Body of pancreas (tissue), 4 donors: ENCODE measurements at regions not wholly inside any gene's neighbourhood (a gene's known extent, or its start where the extent isn't known, plus 50 kb on each side); places are given as distances from the start of the nearest gene placed in this dataset.

Experiments used
- ATAC-seq: fragments of 150-250 bp; one replicate; pipeline ENCODE4 v1.9.1; 2016
- DNase-seq, 4 donors: peaks; one replicate each; pipeline ENCODE4 v3.0.0-alpha.2; 2019
- H3K27ac ChIP-seq, 4 donors: fragments of 200-600 bp; sonication (generic); 1 replicate in 3 of 4; 2 replicates in 1 of 4; pipeline versions ENCODE4 v1.5.1 to v1.6.1; 2016 to 2019; ENCODE audit warnings: mild to moderate bottlenecking in 1 of 4, mixed read lengths in 1 of 4, moderate library complexity in 1 of 4
- H3K27me3 ChIP-seq, 2 donors: fragments of 200-600 bp; sonication (generic); one replicate each; pipeline ENCODE4 v1.6.0; 2016; ENCODE audit warnings: mild to moderate bottlenecking in 1 of 2
- H3K36me3 ChIP-seq, 2 donors: fragments of 200-600 bp; sonication (generic); replicated peaks in 1 of 2; 2 replicates each; pipeline ENCODE4 v1.5.1; 2016; ENCODE audit warnings: low read depth in 2 of 2; ENCODE audit not compliant: insufficient read depth in 1 of 2
- H3K4me1 ChIP-seq: fragments of 200-600 bp; sonication (generic); one replicate; pipeline ENCODE4 v1.6.0; 2016
- H3K4me3 ChIP-seq, 2 donors: fragments of 200-600 bp; sonication (generic); 1 replicate in 1 of 2; 2 replicates in 1 of 2; pipeline ENCODE4 v1.5.1; 2016 to 2019
- H3K9me3 ChIP-seq, 3 donors: fragments of 200-600 bp; sonication (generic); 1 replicate in 2 of 3; 2 replicates in 1 of 3; pipeline ENCODE4 v1.5.1; 2016
- POLR2A ChIP-seq, 3 donors: fragments of 450-650 bp; IDR thresholded peaks; one replicate each; pipeline ENCODE4 v1.6.1; 2016; ENCODE audit warnings: antibody characterized with exemption in 3 of 3, mild to moderate bottlenecking in 2 of 3
- WGBS, 2 donors: methylation state at CpG; one replicate each; pipeline ENCODE4 v1.1.5; 2017; 5-methylcytosine and 5-hydroxymethylcytosine counted together
- intact Hi-C: fragments of 100-400 bp; cut with DNase I; formaldehyde crosslinking; loops from one replicate; pipeline ENCODE4 v1.15.1; 2023
- TF ChIP-seq, protein P1 (sequence below), 7 experiments: fragments of 450-650 bp in 4 of 7; fragments of 200-600 bp in 3 of 7; sonication (generic) in 3 of 7; IDR thresholded peaks; one replicate each; pipeline ENCODE4 v1.5.1; 2016 to 2019; ENCODE audit warnings: antibody characterized with exemption in 7 of 7

DNA sequence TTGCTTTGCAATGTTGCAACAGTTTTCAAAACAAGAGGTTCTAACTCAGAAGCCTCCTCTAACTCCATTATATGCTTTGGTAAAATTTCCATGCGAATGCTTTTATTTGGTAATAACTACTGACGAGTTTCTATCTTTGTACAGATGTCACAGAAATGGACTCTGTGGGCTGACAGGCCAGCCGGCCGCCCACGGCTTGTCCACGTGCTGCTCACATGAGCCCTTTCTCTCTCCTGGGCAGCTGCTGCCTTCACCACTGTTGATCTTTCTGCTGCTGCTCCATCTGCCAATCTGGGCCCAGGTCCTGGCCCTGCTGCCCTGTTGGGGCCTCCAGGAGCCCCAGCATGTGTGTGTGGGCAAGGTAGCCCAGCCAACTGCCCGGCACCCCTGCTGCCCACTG is 168.2 kb upstream of the TMEM132C start:
- ATAC-seq = no peak
- Histone ChIP-seq H3K27me3 (no peaks in the 10 kb centered on the region), H3K9me3 (no peaks in the 10 kb centered on the region), H3K4me1 (no peaks in the 10 kb centered on the region), H3K27ac (no peak overlapping the region), H3K36me3 (no peaks in the 10 kb centered on the region), H3K4me3 (no peak overlapping the region)
- WGBS, 2 donors = 53 to 68% methylated on average over 7 of the region's 7 CpGs
- intact Hi-C loops = no loop called here
- peak in 3 of 4 donors; percentile 31 to 37 (median 33) for DNase-seq
- TF ChIP-seq, protein P1, sequence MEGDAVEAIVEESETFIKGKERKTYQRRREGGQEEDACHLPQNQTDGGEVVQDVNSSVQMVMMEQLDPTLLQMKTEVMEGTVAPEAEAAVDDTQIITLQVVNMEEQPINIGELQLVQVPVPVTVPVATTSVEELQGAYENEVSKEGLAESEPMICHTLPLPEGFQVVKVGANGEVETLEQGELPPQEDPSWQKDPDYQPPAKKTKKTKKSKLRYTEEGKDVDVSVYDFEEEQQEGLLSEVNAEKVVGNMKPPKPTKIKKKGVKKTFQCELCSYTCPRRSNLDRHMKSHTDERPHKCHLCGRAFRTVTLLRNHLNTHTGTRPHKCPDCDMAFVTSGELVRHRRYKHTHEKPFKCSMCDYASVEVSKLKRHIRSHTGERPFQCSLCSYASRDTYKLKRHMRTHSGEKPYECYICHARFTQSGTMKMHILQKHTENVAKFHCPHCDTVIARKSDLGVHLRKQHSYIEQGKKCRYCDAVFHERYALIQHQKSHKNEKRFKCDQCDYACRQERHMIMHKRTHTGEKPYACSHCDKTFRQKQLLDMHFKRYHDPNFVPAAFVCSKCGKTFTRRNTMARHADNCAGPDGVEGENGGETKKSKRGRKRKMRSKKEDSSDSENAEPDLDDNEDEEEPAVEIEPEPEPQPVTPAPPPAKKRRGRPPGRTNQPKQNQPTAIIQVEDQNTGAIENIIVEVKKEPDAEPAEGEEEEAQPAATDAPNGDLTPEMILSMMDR (IDR thresholded peaks at IDR 0.05) = no peak
- no peak for TF ChIP-seq POLR2A (IDR thresholded peaks at IDR 0.05)

DNA sequence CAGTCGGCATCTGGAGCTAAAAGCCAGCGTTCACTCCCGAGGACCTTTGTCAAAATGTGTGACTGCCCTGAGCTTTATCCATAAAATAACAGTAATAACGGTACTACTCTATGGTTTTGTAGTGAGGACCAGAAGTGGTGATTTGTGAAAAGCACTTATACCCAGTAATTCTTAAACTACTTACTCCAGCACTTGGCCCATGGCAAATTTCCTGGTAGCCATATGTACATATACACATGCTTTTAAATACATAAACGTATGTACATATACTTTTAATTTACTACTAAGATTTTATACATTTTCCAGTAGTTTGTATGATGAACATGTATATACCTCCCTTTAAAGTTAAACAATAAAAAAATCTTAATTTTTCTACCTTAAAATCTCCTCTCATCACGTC is 163.8 kb upstream of the TMEM132C start:
- Histone ChIP-seq H3K27ac (no peak overlapping the region), H3K4me3 (no peak overlapping the region), H3K9me3 (no peaks in the 10 kb centered on the region), H3K4me1 (no peaks in the 10 kb centered on the region), H3K27me3 (no peaks in the 10 kb centered on the region), H3K36me3 (no peaks in the 10 kb centered on the region)
- ATAC-seq = no peak
- intact Hi-C loops = no loop called here
- no peak for TF ChIP-seq POLR2A (IDR thresholded peaks at IDR 0.05)
- TF ChIP-seq, protein P1 (IDR thresholded peaks at IDR 0.05) = no peak
- no peak for DNase-seq
- 69 to 71% methylated on average over 6 of the region's 6 CpGs for WGBS, 2 donors

DNA sequence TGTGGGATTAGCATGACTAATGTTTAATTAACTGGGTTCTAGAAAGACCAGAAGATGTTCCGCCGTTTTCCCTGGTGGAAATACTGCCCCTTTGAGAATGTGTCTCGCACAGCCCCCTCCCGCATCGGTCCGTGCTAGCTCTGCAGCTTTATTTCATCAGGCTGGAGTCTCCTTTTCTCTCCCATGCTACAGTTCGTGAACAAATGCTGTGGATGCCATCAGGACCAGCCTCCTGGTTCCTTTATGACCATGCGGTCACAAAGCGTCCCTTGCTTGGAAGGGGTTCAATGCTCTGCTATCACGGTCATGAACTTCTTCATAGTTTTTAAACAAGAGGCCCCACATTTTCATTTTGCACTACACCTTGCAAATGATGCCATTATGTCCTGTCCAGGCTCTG is 157.7 kb upstream of the TMEM132C start:
- Histone ChIP-seq H3K27me3 (no peaks in the 10 kb centered on the region), H3K36me3 (no peaks in the 10 kb centered on the region), H3K27ac (no peak overlapping the region), H3K9me3 (no peaks in the 10 kb centered on the region), H3K4me3 (no peak overlapping the region), H3K4me1 (no peaks in the 10 kb centered on the region)
- TF ChIP-seq, protein P1 (IDR thresholded peaks at IDR 0.05) = no peak
- no peak for TF ChIP-seq POLR2A (IDR thresholded peaks at IDR 0.05)
- DNase-seq (no peak), ATAC-seq (no peak)
- 82 to 88% methylated on average over 10 of the region's 10 CpGs for WGBS, 2 donors
- intact Hi-C loops = no loop called here

DNA sequence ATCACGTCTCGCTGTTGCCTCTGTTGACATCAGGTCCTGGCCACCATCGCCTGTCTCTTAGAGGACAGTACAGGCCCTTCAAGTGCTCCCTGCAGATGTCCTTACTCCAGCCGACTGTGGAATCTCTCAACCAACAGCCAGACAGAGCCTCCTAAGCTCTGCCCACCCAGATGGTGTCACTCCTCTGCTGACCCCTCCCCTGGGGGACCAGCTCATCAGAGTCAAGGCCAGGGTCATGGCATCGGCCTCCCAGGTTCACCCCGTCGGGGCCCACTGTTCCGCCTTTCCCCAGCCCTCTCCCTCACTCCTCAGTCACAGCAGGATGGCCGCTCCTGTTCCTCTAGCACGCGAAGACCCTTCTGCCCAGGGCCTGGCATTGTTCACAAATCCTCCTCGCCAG is 157.3 kb upstream of the TMEM132C start:
- WGBS, 2 donors = 74 to 84% methylated on average over 12 of the region's 12 CpGs
- Histone ChIP-seq H3K4me1 (no peaks in the 10 kb centered on the region), H3K9me3 (no peaks in the 10 kb centered on the region), H3K4me3 (no peak overlapping the region), H3K27ac (no peak overlapping the region), H3K36me3 (no peaks in the 10 kb centered on the region), H3K27me3 (no peaks in the 10 kb centered on the region)
- TF ChIP-seq POLR2A (IDR thresholded peaks at IDR 0.05) = no peak
- TF ChIP-seq, protein P1 (IDR thresholded peaks at IDR 0.05) = no peak
- ATAC-seq (no peak), DNase-seq (no peak)
- intact Hi-C loops = no loop called here

DNA sequence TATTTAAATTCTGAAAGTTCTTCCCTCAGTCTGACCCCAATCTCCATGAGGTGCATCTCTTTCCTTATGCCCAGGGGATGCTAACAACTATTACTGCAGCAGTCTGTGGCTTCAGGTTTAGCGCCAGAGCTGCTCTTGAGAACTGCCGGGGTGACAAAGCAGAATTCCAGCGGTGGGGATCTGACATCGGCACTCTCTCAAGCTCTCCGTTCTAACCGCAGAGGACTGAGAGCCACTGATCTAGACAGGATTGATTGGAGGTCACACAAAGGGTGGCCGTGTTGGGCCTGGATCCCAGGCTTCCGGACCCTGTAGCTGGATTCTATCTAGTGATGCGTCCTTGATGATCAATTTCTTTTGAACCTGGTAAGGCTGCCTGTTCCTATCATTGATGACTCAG is 155.6 kb upstream of the TMEM132C start:
- DNase-seq (no peak), ATAC-seq (no peak)
- no peaks in the 10 kb centered on the region for H3K27me3 ChIP-seq
- H3K9me3 ChIP-seq = no peaks in the 10 kb centered on the region
- H3K27ac ChIP-seq = no peak overlapping the region
- intact Hi-C loops = no loop called here
- no peaks in the 10 kb centered on the region for H3K4me1 ChIP-seq
- WGBS, 2 donors = 38 to 60% methylated on average over 9 of the region's 9 CpGs
- TF ChIP-seq POLR2A (IDR thresholded peaks at IDR 0.05) = no peak
- TF ChIP-seq, protein P1 (IDR thresholded peaks at IDR 0.05) = no peak
- H3K4me3 ChIP-seq = no peak overlapping the region
- H3K36me3 ChIP-seq = no peaks in the 10 kb centered on the region
